ENCODE measurements at regions not wholly inside any gene's neighbourhood (a gene's known extent, or its start where the extent isn't known, plus 50 kb on each side); places are given as distances from the start of the nearest gene placed in this dataset.

DNA sequence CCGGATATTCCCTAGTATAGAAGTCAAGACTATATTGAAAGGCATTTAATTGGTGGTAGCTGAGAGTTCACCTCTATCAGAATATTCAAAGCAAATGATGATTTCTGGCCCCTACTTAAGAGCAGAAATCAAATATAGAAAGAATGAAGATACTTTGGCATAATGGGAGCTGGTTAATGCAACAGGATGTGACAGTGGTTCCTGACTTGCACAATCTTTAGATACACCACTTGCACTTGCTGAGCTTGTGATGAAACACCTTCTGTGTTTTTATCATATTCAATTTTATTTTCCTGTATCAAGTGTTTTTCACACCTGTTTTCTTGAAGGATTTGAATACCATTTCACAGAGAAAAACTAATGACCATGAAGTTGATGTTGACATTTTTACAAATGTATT lies 124.1 kb upstream of the CDH19 start:
- no peak for ATAC-seq
- TF ChIP-seq, protein P1, sequence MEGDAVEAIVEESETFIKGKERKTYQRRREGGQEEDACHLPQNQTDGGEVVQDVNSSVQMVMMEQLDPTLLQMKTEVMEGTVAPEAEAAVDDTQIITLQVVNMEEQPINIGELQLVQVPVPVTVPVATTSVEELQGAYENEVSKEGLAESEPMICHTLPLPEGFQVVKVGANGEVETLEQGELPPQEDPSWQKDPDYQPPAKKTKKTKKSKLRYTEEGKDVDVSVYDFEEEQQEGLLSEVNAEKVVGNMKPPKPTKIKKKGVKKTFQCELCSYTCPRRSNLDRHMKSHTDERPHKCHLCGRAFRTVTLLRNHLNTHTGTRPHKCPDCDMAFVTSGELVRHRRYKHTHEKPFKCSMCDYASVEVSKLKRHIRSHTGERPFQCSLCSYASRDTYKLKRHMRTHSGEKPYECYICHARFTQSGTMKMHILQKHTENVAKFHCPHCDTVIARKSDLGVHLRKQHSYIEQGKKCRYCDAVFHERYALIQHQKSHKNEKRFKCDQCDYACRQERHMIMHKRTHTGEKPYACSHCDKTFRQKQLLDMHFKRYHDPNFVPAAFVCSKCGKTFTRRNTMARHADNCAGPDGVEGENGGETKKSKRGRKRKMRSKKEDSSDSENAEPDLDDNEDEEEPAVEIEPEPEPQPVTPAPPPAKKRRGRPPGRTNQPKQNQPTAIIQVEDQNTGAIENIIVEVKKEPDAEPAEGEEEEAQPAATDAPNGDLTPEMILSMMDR (IDR thresholded peaks at IDR 0.05): no peak
- no peak for DNase-seq
- H3K27me3 ChIP-seq: no peaks in the 10 kb centered on the region
- no peaks in the 10 kb centered on the region for H3K36me3 ChIP-seq
- H3K9me3 ChIP-seq: peaks cover 0 to 4% (median 0%) of the 10 kb centered on the region in 11 donors
- intact Hi-C loops (cut with DNase I): loop anchor here in 1 of 10 donors (10.0 kb wide), 1 partner anchor 123 kb away; the partner anchor contains the start of gene CDH19
- H3K27ac ChIP-seq: peak overlapping the region in 2 of 10 donors; percentile 1 to 2
- H3K4me3 ChIP-seq: no peak overlapping the region
- WGBS, 2 donors: 78 to 91% methylated on average over 1 of the region's 1 CpG
- H3K4me1 ChIP-seq: peaks cover 0 to 4% (median 0%) of the 10 kb centered on the region in 9 donors

DNA sequence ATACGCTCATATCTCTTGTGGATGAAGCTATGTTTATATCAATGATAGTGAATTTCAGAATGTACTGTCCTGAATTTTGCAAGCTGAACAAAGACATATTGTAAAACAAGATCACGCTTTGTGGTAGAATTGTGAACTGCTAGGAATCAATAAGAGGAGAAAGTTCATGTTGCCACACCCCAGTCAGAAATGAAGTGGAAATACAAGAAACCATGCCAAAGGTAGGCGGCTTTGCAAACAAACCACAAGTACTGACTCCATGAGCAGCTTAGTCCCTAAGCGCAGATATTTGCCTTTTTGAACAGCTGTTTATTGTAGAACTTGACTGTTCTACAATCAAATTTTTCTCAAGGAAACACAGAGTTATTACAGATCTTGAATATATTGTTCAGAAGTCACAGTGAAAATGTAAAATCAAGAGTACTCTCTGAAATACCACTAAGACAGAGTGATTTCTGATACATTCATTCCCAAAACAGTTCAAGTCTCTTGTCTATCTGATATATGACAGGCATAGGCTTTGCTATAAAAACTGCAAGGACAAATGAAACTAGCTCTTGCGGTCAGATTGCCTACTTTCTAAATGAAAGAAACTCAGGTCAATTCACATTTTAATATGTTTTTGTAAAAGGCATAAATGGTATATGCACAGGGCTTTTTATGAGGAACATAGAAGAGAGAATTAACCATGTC lies 120.9 kb upstream of the CDH19 start:
- Histone ChIP-seq H3K36me3 (no peaks in the 10 kb centered on the region), H3K27ac (peak overlapping the region in 9 of 10 donors; percentile 6 to 82 (median 64)), H3K4me3 (no peak overlapping the region), H3K9me3 (no peaks in the 10 kb centered on the region), H3K27me3 (no peaks in the 10 kb centered on the region), H3K4me1 (peaks cover 0 to 4% (median 0%) of the 10 kb centered on the region in 9 donors)
- peak; percentile 65 to 88 (median 82) for ATAC-seq
- DNase-seq: peak in 1 of 2 donors; percentile 45
- intact Hi-C loops (cut with DNase I): loop anchor here in 1 of 10 donors (5.0 to 10.0 kb wide), 2 partner anchors 43 to 120 kb away; partner anchors contain the start of gene CDH19
- WGBS, 2 donors: 49 to 56% methylated on average over 5 of the region's 5 CpGs
- TF ChIP-seq, protein P1 (IDR thresholded peaks at IDR 0.05): no peak

DNA sequence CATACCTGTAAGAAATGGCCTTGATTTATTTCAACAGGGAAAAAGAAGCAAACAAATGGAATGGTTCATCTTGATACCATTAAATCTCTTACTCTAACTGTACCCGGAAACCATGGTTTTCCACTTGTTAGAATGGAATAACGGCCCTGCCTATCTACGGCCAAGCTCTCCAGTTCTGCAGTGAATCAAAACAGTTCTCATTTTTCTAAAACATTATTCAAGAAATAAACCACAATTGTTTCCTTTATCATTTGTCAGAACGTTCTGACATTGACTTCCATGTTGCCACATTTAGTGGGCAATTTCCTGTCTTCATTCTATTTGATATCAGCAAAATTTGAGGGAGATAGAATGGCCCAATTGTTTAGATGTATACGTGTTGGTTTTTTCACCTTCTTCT lies 118.8 kb upstream of the CDH19 start:
- ATAC-seq: no peak
- TF ChIP-seq, protein P1 (IDR thresholded peaks at IDR 0.05): no peak
- intact Hi-C loops (cut with DNase I): loop anchor here in 1 of 10 donors (5.0 to 10.0 kb wide), 2 partner anchors 40 to 118 kb away; partner anchors contain the start of gene CDH19
- Histone ChIP-seq H3K9me3 (peaks cover 0 to 7% (median 0%) of the 10 kb centered on the region in 11 donors), H3K4me1 (no peaks in the 10 kb centered on the region), H3K4me3 (no peak overlapping the region), H3K36me3 (no peaks in the 10 kb centered on the region), H3K27ac (peak overlapping the region in 2 of 10 donors; percentile 9 to 82), H3K27me3 (no peaks in the 10 kb centered on the region)
- 68 to 71% methylated on average over 5 of the region's 5 CpGs for WGBS, 2 donors
- DNase-seq: no peak

DNA sequence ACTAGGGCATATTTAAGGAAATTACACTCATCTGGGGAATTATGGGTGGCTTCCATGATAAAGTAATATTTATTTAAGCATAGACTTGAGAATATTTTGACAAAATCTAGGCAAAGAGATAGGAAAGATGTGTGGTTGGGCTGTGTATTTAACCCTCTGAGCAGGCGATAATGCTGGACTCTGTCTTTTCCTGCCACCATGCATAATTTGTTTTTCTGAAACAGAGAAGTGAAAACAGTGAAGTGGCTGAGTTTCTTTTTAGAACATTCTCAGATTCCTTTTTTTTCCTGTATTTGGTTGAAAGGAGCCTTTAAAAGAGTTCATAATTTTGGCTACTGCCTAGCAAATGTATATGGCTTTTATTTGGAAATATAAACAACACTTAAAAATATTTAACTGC lies 104.8 kb upstream of the CDH19 start:
- TF ChIP-seq, protein P1 (IDR thresholded peaks at IDR 0.05): no peak
- Histone ChIP-seq H3K4me1 (peaks cover 0 to 4% (median 0%) of the 10 kb centered on the region in 9 donors), H3K9me3 (no peaks in the 10 kb centered on the region), H3K36me3 (no peaks in the 10 kb centered on the region), H3K27ac (no peak overlapping the region), H3K4me3 (no peak overlapping the region), H3K27me3 (no peaks in the 10 kb centered on the region)
- ATAC-seq: no peak
- 55 to 64% methylated on average over 1 of the region's 1 CpG for whole genome bisulfite sequencing, 2 donors
- intact Hi-C loops (cut with DNase I): no loop called here
- DNase-seq: no peak

Data from heart right ventricle (tissue), 16 donors.